Testis (tissue), 2 donors: ENCODE measurements at regions not wholly inside any gene's neighbourhood (a gene's known extent, or its start where the extent isn't known, plus 50 kb on each side); places are given as distances from the start of the nearest gene placed in this dataset.

ENCODE experiments used
- DNase-seq: peaks from one replicate; pipeline ENCODE4 v3.0.0-alpha.2; 2019
- H3K27ac ChIP-seq, 2 donors: fragments of 200-600 bp; sonication (generic); one replicate each; pipeline ENCODE4 v1.5.1; 2019
- H3K27me3 ChIP-seq: fragments of 200-600 bp; sonication (generic); one replicate; pipeline ENCODE4 v1.5.1; 2019
- H3K36me3 ChIP-seq: fragments of 200-600 bp; sonication (generic); one replicate; pipeline ENCODE4 v1.5.1; 2017; ENCODE audit warnings: low read depth; ENCODE audit errors: missing control alignments
- H3K4me1 ChIP-seq: fragments of 200-600 bp; sonication (generic); one replicate; pipeline ENCODE4 v1.5.1; 2019
- H3K4me3 ChIP-seq, 2 donors: fragments of 200-600 bp; sonication (generic); one replicate each; pipeline ENCODE4 v1.5.1; 2017 to 2019
- H3K9me3 ChIP-seq: fragments of 200-600 bp; sonication (generic); one replicate; pipeline ENCODE4 v1.5.1; 2017
- POLR2A ChIP-seq: fragments of 450-650 bp; IDR thresholded peaks from one replicate; pipeline ENCODE4 v1.6.1; 2017; ENCODE audit warnings: antibody characterized with exemption, mild to moderate bottlenecking, moderate library complexity
- WGBS, 2 donors: methylation state at CpG; one replicate each; pipeline ENCODE4 v1.1.5; 2018; 5-methylcytosine and 5-hydroxymethylcytosine counted together
- intact Hi-C: fragments of 100-400 bp; cut with DNase I; formaldehyde crosslinking; loops from one replicate; pipeline ENCODE4 v1.15.1; 2023; ENCODE audit warnings: low total_unique reads
- TF ChIP-seq, protein P1 (sequence below), 3 experiments: fragments of 450-650 bp in 2 of 3; fragments of 200-600 bp in 1 of 3; sonication (generic) in 1 of 3; IDR thresholded peaks; one replicate each; pipeline ENCODE4 v1.5.1; 2016 to 2019; ENCODE audit warnings: antibody characterized with exemption in 3 of 3, mild to moderate bottlenecking in 2 of 3, moderate library complexity in 1 of 3

DNA sequence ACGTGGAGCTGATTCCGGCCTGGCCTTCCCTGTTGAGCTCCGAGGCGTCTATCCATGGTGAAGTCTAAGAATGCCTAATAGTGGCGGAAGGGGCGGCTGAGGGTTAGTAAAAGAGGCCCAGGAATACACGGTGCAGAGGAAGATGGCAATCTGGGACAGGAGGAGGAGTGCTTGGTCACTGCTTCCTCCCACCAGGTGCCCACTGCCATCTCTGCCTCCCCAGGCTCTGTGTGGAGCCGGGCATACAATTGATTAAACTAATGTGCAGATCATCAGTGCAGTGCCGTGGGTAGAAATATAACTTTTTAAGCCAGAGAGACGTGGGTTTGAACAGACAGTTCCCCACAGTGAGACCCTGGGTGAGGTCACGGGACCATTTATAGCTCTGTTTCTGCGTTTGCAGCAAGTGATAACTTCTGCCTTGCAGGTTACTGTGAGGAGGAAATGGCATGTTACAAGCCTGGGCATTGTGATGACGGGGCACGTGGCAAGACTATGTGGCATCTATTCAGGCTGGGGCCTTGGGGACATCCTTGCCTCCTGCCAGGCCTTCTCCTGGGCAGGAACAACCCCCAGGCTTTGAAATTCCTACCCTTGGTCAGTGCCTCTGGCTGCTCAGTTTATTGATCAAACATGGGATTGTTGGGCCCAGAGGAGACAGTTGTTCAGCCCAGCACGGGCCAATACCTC lies 204.9 kb downstream of the ASB1 start:
- 89 to 90% methylated on average over 15 of the region's 15 CpGs for WGBS, 2 donors
- no peaks in the 10 kb centered on the region for H3K27me3 ChIP-seq
- intact Hi-C loops = no loop called here
- no peaks in the 10 kb centered on the region for H3K4me1 ChIP-seq
- no peaks in the 10 kb centered on the region for H3K36me3 ChIP-seq
- no peak for DNase-seq
- TF ChIP-seq, protein P1, sequence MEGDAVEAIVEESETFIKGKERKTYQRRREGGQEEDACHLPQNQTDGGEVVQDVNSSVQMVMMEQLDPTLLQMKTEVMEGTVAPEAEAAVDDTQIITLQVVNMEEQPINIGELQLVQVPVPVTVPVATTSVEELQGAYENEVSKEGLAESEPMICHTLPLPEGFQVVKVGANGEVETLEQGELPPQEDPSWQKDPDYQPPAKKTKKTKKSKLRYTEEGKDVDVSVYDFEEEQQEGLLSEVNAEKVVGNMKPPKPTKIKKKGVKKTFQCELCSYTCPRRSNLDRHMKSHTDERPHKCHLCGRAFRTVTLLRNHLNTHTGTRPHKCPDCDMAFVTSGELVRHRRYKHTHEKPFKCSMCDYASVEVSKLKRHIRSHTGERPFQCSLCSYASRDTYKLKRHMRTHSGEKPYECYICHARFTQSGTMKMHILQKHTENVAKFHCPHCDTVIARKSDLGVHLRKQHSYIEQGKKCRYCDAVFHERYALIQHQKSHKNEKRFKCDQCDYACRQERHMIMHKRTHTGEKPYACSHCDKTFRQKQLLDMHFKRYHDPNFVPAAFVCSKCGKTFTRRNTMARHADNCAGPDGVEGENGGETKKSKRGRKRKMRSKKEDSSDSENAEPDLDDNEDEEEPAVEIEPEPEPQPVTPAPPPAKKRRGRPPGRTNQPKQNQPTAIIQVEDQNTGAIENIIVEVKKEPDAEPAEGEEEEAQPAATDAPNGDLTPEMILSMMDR (IDR thresholded peaks at IDR 0.05) = no peak
- TF ChIP-seq POLR2A = no peak
- H3K27ac ChIP-seq = no peak overlapping the region
- H3K4me3 ChIP-seq = no peak overlapping the region
- H3K9me3 ChIP-seq = no peaks in the 10 kb centered on the region

DNA sequence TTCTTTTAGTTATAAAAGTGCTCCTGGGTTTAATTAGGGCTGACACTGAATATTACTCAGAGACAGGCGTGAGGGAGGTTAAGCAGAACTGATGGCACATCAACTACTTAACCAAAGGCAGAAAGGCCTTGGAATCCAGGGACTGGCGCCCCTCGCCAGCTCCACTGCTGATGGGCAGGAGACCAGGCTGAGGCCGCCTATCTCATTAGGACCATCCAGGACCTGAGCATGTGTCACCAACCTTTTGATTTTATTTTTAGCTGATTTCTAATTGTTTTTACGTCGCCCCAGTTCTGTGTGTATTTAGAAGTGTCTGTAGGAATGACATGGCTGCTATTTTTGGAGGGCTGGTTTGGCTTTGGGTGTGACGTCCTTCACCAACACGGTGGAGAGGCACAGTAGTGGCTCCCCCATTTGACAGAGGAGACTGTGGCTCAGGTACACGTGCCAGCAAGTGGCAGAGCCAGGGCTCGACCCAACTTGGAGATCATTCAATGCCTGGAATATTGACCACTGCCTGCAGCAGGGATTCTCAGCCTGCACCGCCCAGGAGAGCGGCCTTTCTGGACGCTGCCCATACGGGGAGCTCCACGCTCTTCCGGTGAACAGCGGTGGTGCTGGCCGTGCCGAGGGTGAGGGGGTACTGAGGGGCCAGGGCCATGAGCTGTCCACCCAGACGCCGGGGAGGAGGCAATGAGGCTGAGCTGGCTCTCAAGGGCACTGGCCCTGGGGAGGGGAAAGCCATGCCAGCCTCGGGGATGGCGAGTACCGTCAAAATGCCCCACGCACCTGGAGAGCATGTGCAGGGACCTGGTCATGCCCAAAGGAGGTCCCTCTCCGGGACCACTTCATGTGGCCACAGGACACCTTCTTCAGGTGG lies 205.7 kb downstream of the ASB1 start:
- no peaks in the 10 kb centered on the region for H3K27me3 ChIP-seq
- TF ChIP-seq POLR2A = no peak
- TF ChIP-seq, protein P1 (IDR thresholded peaks at IDR 0.05) = no peak
- DNase-seq = no peak
- no peaks in the 10 kb centered on the region for H3K4me1 ChIP-seq
- no peak overlapping the region for H3K27ac ChIP-seq
- 93 to 96% methylated on average over 9 to 26 of the region's 26 CpGs for WGBS, 2 donors
- H3K9me3 ChIP-seq = no peaks in the 10 kb centered on the region
- H3K36me3 ChIP-seq = no peaks in the 10 kb centered on the region
- intact Hi-C loops = no loop called here
- no peak overlapping the region for H3K4me3 ChIP-seq

DNA sequence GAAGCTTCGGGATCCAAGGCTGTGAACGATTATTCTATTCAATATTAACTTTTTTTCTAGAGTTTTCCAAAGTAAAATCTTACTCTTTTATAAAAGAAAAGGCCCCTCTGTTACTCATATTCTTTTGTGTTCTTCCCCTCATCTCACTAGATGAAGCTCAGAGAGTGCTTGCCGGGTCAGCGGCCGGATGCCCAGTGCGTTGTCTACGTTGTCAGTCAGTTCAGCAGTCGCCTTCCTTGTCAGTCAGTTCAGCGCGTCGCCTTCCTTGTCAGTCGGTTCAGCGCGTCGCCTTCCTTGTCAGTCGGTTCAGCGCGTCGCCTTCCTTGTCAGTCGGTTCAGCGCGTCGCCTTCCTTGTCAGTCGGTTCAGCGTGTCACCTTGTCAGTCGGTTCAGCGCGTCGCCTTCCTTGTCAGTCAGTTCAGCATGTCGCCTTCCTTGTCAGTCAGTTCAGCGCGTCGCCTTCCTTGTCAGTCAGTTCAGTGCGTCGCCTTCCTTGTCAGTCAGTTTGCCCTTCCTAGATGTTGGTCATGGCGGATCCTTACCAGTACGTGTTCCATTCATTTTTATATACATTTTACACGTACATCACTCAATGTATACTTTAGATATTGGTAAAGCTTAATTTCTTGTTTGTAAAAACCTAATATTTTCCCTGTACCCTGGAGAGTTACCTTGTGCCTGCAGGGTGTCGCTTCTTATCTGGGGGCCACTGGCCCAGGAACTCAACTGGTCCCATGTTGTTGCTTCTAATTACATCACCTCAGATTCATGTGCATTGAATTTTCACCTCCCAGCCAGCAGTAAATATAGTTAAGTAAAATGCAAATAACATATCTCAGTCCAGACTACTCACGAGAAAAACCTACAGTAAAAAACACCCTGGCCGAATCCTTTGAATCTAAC lies 206.9 kb downstream of the ASB1 start:
- H3K9me3 ChIP-seq = no peaks in the 10 kb centered on the region
- no peak overlapping the region for H3K4me3 ChIP-seq
- intact Hi-C loops = no loop called here
- TF ChIP-seq POLR2A = no peak
- TF ChIP-seq, protein P1 (IDR thresholded peaks at IDR 0.05) = no peak
- H3K27ac ChIP-seq = no peak overlapping the region
- 84 to 90% methylated on average over 41 of the region's 41 CpGs for WGBS, 2 donors
- H3K4me1 ChIP-seq = no peaks in the 10 kb centered on the region
- H3K27me3 ChIP-seq = no peaks in the 10 kb centered on the region
- DNase-seq = no peak
- no peaks in the 10 kb centered on the region for H3K36me3 ChIP-seq

DNA sequence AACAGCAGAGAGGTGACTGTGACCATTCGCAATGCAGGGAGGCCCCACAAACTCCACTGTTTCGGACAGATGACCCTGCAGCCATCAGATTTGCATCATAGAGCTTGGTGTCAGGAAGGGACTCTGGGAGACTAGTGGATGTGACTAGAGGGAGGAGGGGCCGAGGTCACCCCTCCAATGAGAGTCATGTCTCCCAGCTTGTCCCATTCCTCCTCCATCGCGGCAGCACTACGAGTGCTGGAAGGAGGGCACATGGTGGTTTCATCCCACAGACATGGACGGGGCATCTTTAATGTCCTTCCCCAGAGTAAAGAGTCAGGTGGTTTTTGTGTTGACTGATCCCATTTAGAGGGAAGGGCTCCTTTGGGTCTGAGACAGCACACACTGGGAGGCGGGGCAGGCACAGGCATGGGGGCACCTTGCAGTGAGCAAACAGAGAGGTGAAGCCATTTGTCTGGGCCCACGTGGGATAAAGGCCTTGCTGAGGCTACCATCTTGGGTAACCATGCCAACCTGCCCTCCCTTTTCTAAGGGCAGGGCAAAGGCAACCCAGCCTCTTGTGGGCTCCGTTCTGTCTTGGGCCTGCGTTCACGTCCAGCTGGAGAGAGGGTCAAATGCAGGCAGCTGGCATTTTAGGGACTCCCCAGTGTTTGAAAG lies 208.1 kb downstream of the ASB1 start:
- no peak overlapping the region for H3K27ac ChIP-seq
- TF ChIP-seq, protein P1 (IDR thresholded peaks at IDR 0.05) = no peak
- TF ChIP-seq POLR2A = no peak
- no peak for DNase-seq
- H3K27me3 ChIP-seq = no peaks in the 10 kb centered on the region
- H3K36me3 ChIP-seq = no peaks in the 10 kb centered on the region
- H3K9me3 ChIP-seq = no peaks in the 10 kb centered on the region
- intact Hi-C loops = no loop called here
- 93% methylated on average over 11 to 12 of the region's 12 CpGs for WGBS, 2 donors
- no peaks in the 10 kb centered on the region for H3K4me1 ChIP-seq
- H3K4me3 ChIP-seq = no peak overlapping the region
